ENCODE measurements at regions not wholly inside any gene's neighbourhood (a gene's known extent, or its start where the extent isn't known, plus 50 kb on each side); places are given as distances from the start of the nearest gene placed in this dataset.

DNA sequence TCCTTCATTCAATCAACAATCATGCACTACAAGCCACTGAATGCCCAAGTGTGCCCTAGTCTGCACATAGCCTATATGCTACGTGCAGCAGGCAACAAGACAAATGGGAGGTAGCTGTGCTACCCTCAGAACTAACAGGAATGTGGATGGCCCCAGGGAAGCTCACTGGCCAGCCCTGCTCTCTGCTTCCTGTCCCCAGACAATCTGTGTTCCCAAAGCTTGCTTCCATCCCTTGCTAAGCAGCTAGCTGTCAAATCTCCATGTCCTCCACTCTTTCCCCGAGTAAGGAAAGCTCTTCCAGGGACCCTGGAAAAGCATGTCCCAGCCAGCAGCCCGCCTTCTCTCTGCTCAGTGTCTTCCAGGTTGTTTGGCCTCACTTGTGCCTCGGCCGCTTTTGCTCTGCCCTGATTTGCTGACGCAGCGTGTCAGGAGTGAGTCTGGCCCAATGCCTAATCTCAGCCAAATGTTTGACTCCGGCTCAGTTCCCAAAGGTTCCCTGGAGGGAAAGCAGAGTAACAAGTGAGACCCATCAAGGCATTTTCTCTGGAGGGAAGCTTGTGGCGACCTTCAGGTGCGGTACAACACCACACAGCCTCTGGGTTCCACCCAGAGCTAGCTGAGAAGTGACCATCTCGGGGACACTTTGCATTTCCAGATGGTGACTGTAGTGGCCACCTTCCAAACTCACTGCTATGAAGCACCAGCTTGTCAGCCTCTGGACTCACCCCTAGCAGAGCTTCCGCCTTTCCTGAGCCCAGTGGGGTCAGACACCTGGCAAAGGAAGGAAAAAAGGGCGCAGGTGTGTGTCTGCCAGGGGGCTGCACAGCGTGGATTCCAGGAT lies 243.4 kb downstream of the RHOU start:
- no peak for TF ChIP-seq EZH2 (IDR thresholded peaks at IDR 0.05; ENCODE audit: low read depth)
- TF ChIP-seq, protein P1, sequence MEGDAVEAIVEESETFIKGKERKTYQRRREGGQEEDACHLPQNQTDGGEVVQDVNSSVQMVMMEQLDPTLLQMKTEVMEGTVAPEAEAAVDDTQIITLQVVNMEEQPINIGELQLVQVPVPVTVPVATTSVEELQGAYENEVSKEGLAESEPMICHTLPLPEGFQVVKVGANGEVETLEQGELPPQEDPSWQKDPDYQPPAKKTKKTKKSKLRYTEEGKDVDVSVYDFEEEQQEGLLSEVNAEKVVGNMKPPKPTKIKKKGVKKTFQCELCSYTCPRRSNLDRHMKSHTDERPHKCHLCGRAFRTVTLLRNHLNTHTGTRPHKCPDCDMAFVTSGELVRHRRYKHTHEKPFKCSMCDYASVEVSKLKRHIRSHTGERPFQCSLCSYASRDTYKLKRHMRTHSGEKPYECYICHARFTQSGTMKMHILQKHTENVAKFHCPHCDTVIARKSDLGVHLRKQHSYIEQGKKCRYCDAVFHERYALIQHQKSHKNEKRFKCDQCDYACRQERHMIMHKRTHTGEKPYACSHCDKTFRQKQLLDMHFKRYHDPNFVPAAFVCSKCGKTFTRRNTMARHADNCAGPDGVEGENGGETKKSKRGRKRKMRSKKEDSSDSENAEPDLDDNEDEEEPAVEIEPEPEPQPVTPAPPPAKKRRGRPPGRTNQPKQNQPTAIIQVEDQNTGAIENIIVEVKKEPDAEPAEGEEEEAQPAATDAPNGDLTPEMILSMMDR (conservative IDR thresholded peaks at IDR 0.05), result no peak

Measured in PC-9 (cell line).